AG04449 (cell line): ENCODE measurements at regions not wholly inside any gene's neighbourhood (a gene's known extent, or its start where the extent isn't known, plus 50 kb on each side); places are given as distances from the start of the nearest gene placed in this dataset.

ENCODE experiments used
- CTCF ChIA-PET: fragments of 350-600 bp; formaldehyde crosslinking; extraction: SDS; loops from one replicate; lab custom pipeline; 2021; ENCODE audit warnings: antibody characterized with exemption; lab: Yijun Ruan, JAX
- POLR2A ChIA-PET: fragments of 400-600, 350-600 bp; formaldehyde crosslinking; extraction: SDS; loops from one replicate; lab custom pipeline; 2020; ENCODE audit warnings: antibody characterized with exemption, inconsistent platforms; lab: Yijun Ruan, JAX
- DNase-seq: peaks from one replicate; pipeline ENCODE4 v3.0.0-alpha.2; 2010; ENCODE audit warnings: low read depth, low spot score
- H3K4me3 ChIP-seq: 2 replicates; pipeline ENCODE4 v1.5.1; 2011; ENCODE audit warnings: low read depth, mild to moderate bottlenecking, control low read depth, low read length
- TF ChIP-seq, protein P1 (sequence below): IDR thresholded peaks from one replicate; pipeline ENCODE4 v1.5.1; 2011; ENCODE audit warnings: mild to moderate bottlenecking, moderate library complexity, low read length, control low read depth, inconsistent platforms; ENCODE audit not compliant: insufficient read depth; ENCODE audit errors: missing control alignments

DNA sequence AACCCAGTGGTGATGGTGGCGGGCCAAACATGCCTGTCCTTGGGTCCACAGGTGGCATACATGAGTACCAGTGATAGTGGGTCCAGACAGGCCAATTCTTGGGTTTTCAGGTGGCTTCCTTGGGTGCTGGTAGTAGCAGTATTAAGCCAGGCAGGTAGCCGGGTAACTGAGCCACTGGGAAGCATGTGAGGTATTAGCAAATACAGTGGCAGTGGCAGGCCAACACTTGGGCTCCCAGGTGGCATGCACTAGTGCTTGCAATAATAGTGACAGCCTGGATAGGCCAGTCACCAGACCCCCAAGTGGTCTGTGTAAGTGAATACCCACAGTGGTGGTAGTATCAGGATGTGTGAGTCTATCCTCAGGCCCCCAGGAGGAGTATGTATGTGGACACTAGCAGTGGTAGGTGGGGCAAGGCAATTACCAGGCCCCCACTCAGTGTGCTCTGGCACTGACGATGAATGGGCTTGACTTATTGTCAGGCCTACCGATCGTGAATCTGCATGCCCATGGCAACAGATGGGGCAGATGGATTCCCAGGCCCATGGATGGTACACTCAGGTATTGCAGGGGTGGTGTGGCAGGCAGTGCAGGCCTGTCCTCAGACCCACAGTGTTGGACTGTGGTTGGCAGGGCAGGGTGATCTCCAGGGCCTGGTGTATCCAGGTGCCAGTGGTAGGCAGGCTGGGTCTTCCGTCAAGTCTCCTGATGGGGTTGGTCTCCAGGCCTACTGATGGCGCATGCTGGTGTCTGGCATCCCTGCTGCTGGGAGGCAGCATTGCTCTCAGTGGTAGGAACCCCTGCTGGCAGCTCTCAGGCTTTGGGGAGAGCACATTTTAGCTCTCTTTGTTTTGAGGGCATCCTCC, 840.7 kb downstream of the FAM181B start:
- TF ChIP-seq, protein P1, sequence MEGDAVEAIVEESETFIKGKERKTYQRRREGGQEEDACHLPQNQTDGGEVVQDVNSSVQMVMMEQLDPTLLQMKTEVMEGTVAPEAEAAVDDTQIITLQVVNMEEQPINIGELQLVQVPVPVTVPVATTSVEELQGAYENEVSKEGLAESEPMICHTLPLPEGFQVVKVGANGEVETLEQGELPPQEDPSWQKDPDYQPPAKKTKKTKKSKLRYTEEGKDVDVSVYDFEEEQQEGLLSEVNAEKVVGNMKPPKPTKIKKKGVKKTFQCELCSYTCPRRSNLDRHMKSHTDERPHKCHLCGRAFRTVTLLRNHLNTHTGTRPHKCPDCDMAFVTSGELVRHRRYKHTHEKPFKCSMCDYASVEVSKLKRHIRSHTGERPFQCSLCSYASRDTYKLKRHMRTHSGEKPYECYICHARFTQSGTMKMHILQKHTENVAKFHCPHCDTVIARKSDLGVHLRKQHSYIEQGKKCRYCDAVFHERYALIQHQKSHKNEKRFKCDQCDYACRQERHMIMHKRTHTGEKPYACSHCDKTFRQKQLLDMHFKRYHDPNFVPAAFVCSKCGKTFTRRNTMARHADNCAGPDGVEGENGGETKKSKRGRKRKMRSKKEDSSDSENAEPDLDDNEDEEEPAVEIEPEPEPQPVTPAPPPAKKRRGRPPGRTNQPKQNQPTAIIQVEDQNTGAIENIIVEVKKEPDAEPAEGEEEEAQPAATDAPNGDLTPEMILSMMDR = no peak
- ChIA-PET CTCF (no interaction called here), POLR2A (no interaction called here)
- DNase-seq = no peak
- H3K4me3 ChIP-seq = no peak overlapping the region

DNA sequence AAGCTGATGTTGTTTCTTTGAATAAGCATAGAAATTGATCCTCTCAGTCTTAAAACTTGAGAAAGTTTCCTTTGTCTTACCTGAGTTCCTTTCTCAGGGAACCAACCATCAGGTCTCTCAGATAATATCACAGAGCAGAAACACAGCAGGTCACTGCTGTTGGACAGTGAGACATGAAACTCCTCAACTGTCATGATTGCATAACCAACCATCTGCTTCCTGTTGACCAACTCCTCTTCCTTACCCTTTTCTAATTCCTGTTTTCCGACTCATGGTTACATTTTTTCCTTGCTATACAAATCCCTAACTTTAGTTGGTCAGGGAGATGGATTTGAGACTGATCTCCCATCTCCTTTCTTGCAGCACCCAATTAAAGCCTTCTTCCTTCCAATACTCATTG, 845.3 kb downstream of the FAM181B start:
- no peak for DNase-seq
- no peak overlapping the region for H3K4me3 ChIP-seq
- TF ChIP-seq, protein P1 = no peak
- ChIA-PET POLR2A (no interaction called here), CTCF (no interaction called here)

DNA sequence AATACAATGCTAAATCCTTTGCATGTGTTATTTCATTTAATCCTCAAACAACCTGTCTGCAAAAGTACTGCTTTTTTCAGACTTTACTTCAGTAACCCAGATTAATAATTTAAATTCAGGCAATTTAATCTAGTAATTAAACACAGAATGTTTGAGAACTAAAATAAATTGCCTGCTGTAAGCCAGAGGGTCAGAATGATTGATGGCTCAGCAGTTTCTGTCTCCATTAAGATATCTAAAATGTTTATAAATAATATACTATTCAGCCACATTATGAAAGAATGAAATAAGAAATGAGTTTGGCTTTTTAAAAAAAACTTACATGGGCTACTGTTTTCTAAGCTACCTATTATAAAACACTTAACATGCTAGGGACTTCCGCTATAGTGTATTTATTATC, 846.0 kb downstream of the FAM181B start:
- CTCF ChIA-PET = no interaction called here
- POLR2A ChIA-PET = no interaction called here
- TF ChIP-seq, protein P1 = no peak
- no peak overlapping the region for H3K4me3 ChIP-seq
- no peak for DNase-seq

DNA sequence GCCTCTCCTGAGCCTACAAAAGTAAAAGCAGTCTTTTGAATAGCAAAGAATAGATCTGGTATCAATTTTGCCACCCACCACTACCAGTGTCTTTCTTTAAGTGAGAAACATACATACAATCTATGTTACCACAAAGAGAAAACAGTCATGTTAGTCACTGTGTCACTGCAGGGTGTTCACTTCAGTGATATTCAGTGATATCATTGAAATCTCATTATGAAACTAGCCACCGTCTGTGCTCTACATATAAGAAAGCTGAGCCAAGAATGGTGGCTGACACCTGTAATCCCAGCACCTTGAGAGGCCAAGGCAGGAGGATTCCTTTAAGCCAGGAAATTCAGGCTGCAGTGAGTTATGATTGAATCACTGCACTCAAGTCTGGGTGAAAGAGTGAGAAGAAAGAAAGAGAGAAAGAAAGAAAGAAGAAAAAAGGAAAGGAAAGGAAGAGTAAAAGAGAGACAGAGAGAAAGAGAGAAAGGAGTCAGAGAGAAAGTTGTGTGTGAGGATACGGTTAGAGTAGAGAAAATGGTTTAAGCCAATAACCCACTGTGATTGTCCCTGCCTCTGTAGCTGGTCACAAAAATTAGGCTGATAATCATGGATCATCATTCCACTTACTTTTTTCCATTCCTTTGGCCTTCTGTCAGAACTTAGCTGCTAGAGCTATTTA, 847.1 kb downstream of the FAM181B start:
- DNase-seq = no peak
- ChIA-PET POLR2A (no interaction called here), CTCF (no interaction called here)
- H3K4me3 ChIP-seq = no peak overlapping the region
- TF ChIP-seq, protein P1 = no peak

DNA sequence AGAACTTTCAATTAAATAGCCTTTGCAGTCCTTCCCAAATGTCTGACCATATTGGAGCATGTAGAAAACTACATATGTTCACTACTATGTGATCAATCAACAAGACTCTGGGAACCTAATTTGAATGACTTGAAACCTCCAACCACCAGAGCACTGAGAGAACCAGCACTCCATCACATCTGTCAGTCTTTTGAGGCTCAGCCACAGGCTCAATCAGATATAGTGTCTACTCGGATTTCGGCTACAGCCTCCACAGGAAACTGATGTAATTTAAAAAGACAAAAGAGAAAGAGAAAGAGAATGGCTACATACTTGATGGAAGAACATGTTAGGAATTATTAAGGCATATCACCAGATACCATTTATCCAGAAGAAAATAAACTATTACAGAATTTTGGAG, 859.0 kb downstream of the FAM181B start:
- TF ChIP-seq, protein P1 = no peak
- ChIA-PET POLR2A (no interaction called here), CTCF (no interaction called here)
- H3K4me3 ChIP-seq = no peak overlapping the region
- no peak for DNase-seq

DNA sequence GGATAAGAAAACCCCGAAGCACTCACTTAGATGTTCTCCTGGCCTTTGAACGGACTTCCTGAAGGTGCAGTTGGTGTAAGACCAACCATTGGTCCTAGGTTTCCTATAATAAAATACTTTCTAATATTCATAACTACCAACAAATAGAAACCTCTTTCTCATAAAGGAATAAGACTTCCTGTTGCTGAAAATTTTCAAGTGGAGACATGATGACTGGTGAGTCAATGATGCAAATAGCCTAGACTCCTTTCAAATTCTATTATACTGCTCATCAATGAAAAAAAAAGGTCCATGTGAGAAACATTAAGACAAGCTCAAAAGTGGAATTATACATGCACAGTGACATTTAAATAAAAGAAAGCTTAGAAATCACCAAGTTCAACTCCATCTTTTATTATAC, 862.8 kb downstream of the FAM181B start:
- TF ChIP-seq, protein P1 = no peak
- POLR2A ChIA-PET = no interaction called here
- CTCF ChIA-PET = no interaction called here

More for the DNA sequence above, 862.8 kb downstream of the FAM181B start:
- H3K4me3 ChIP-seq = no peak overlapping the region
- no peak for DNase-seq
